Neural crest cell (in vitro differentiated cells): ENCODE measurements at regions not wholly inside any gene's neighbourhood (a gene's known extent, or its start where the extent isn't known, plus 50 kb on each side); places are given as distances from the start of the nearest gene placed in this dataset.

Experiments
- DNase-seq: peaks from one replicate; pipeline ENCODE4 v3.0.0; 2021; ENCODE audit warnings: low read depth, mixed read lengths, low spot score
- H3K27ac Mint-ChIP-seq: one replicate; pipeline ENCODE4 v1.8.0; 2021; ENCODE audit warnings: mild to moderate bottlenecking, mixed read lengths; ENCODE audit not compliant: unreplicated experiment
- H3K27me3 Mint-ChIP-seq: 2 replicates; pipeline ENCODE4 v1.8.0; 2021; ENCODE audit warnings: low read depth, mild to moderate bottlenecking, mixed read lengths
- H3K36me3 Mint-ChIP-seq: 2 replicates; pipeline ENCODE4 v1.8.0; 2021; ENCODE audit warnings: low read depth, mild to moderate bottlenecking, mixed read lengths
- H3K4me1 Mint-ChIP-seq: 2 replicates; pipeline ENCODE4 v1.8.0; 2021; ENCODE audit warnings: mixed read lengths
- H3K4me3 Mint-ChIP-seq: one replicate; pipeline ENCODE4 v1.8.0; 2021; ENCODE audit warnings: mild to moderate bottlenecking, mixed read lengths
- H3K9me3 Mint-ChIP-seq: 2 replicates; pipeline ENCODE4 v1.8.0; 2021; ENCODE audit warnings: mixed read lengths
- CTCF ChIP-seq: fragments of 200-600 bp; sonication (generic); conservative IDR thresholded peaks from 2 replicates; pipeline ENCODE4 v1.5.0; 2021; ENCODE audit warnings: antibody characterized with exemption, mild to moderate bottlenecking

DNA sequence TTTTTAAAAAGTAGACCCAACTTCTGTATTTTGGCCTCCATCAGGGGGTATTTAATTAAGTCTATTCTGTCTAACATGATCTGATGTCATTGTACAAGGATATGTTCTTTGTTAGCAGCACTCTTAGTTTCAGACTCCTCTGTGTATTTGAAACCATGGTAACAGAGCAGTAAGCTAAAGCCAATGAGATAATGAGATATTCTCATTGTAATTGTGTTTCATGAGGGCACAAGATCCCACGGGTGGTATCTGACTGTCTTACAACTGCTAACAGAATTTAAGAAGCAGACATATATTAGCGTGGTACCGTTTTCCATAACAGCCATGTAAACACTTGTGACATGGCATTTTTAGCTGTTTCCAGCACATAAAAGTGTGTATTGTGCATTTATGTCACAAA, 251.2 kb upstream of the VEPH1 start:
- Mint-ChIP-seq H3K4me3 (peak overlapping the region; percentile 2), H3K27ac (peak overlapping the region; percentile 59), H3K27me3 (no peaks in the 10 kb centered on the region), H3K9me3 (no peaks in the 10 kb centered on the region), H3K36me3 (no peaks in the 10 kb centered on the region), H3K4me1 (peaks cover 26% of the 10 kb centered on the region)
- no peak for DNase-seq
- TF ChIP-seq CTCF, result no peak

DNA sequence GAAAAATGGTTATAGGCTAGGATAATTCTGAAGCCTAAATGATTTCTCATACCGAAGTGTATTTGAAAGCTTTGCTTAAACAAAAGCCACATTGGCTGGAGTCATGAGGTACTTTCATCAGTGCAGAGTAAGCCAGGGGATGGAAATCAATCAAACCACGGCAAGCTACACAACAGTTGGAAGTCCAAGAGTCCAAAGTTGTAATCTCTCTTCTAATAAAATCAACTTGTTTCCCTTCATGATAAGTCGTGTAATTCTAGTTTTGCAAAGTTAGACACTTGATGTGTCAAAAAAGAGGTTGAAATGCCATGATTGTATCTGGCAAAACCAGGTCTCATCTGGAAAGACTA, 250.5 kb upstream of the VEPH1 start:
- no peaks in the 10 kb centered on the region for H3K36me3 Mint-ChIP-seq
- no peak overlapping the region for H3K4me3 Mint-ChIP-seq
- peaks cover 26% of the 10 kb centered on the region for H3K4me1 Mint-ChIP-seq
- DNase-seq, result no peak
- peak overlapping the region; percentile 59 for H3K27ac Mint-ChIP-seq
- H3K27me3 Mint-ChIP-seq, result no peaks in the 10 kb centered on the region
- no peaks in the 10 kb centered on the region for H3K9me3 Mint-ChIP-seq
- no peak for TF ChIP-seq CTCF

- Mint-ChIP-seq H3K27me3 (no peaks in the 10 kb centered on the region), H3K4me3 (no peak overlapping the region), H3K27ac (no peak overlapping the region), H3K4me1 (peaks cover 26% of the 10 kb centered on the region), H3K36me3 (no peaks in the 10 kb centered on the region), H3K9me3 (no peaks in the 10 kb centered on the region)
- DNase-seq, result no peak
- no peak for TF ChIP-seq CTCF
These were observed 250.0 kb upstream of the VEPH1 start for GRCh38 chr3:157752956-157753786.

- no peak overlapping the region for H3K4me3 Mint-ChIP-seq
- H3K4me1 Mint-ChIP-seq, result peaks cover 26% of the 10 kb centered on the region
- H3K36me3 Mint-ChIP-seq, result no peaks in the 10 kb centered on the region
- no peak overlapping the region for H3K27ac Mint-ChIP-seq
- no peaks in the 10 kb centered on the region for H3K27me3 Mint-ChIP-seq
- H3K9me3 Mint-ChIP-seq, result no peaks in the 10 kb centered on the region
- TF ChIP-seq CTCF, result no peak
- no peak for DNase-seq
These were observed 249.3 kb upstream of the VEPH1 start for GRCh38 chr3:157752554-157752953.

GRCh38 chr3:157751386-157751785, 248.2 kb upstream of the VEPH1 start:
- Mint-ChIP-seq H3K4me1 (peaks cover 26% of the 10 kb centered on the region), H3K9me3 (peaks cover under 1% of the 10 kb centered on the region), H3K27ac (no peak overlapping the region), H3K4me3 (no peak overlapping the region), H3K36me3 (no peaks in the 10 kb centered on the region), H3K27me3 (no peaks in the 10 kb centered on the region)
- no peak for DNase-seq
- TF ChIP-seq CTCF, result no peak
